AG09319 (cell line): ENCODE measurements at regions not wholly inside any gene's neighbourhood (a gene's known extent, or its start where the extent isn't known, plus 50 kb on each side); places are given as distances from the start of the nearest gene placed in this dataset.
"Not testable (repeated sequence)": the region's sequence is repeated elsewhere in the genome, so short reads cannot be mapped to it uniquely, and the experiment has no call there.

ENCODE experiments used
- DNase-seq: peaks from one replicate; pipeline ENCODE4 v3.0.0-alpha.2; 2010; ENCODE audit warnings: low read depth; ENCODE audit errors: extremely low read depth
- CTCF ChIP-seq: IDR thresholded peaks from 2 replicates; pipeline ENCODE4 v1.5.1; 2011; ENCODE audit warnings: low read depth, mild to moderate bottlenecking, inconsistent platforms, low read length, moderate library complexity

DNA sequence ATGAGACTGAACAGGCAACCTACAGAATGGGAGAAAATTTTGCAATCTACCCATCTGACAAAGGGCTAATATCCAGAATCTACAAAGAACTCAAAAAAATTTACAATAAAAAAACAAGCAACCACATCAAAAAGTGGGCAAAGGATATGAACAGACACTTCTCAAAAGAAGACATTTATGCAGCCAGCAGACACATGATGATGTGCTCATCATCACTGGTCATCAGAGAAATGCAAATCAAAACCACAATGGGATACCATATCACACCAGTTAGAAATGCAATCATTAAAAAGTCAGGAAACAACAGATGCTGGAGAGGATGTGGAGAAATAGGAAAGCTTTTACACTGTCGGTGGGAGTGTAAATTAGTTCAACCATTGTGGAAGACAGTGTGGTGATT, 51.7 kb upstream of the PAXBP1 start:
- DNase-seq, result not testable (repeated sequence)

DNA sequence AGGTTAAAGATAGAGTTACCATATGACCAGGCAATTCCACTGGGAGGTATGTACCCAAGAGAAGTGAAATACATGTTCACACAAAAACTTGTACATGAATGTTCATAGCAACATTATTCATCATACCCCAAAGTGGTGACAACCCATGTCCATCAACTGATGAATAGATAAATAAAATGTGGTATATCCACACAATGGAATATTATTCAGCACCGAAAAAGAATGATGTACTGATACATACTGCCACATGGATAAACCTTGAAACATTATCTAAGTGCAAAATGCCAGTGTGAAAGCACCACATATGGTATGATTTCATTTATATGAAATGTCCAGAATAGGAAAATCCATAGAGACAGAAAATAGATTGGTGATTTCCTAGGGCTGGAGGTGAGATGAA, 53.4 kb upstream of the PAXBP1 start:
- TF ChIP-seq CTCF, result no peak
- DNase-seq, result no peak

- TF ChIP-seq CTCF, result peak; percentile 67
- no peak for DNase-seq
These were observed 55.0 kb upstream of the PAXBP1 start for GRCh38 chr21:32826329-32827167.

- no peak for TF ChIP-seq CTCF
- DNase-seq, result no peak
These were observed 57.4 kb upstream of the PAXBP1 start for GRCh38 chr21:32828908-32829307.

DNA sequence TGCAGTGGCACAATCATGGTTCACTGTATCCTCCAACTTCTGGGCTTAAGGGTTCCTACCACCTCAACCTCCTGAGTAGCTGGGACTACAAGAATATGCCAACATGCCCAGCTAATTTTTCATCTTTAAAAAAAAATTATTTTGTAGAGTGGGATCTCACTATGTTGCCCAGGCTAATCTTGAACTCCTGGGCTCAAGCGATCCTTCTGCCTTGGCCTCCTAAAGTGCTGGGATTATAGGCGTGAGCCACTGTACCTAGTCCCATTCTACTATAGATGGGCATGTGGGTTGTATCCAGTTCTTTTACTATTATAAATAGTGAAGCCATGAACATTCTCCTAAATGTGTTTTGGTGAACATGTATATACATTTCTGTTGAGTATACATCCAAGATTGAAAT, 57.9 kb upstream of the PAXBP1 start:
- no peak for DNase-seq
- no peak for TF ChIP-seq CTCF

GRCh38 chr21:32831779-32832178, 60.2 kb upstream of the PAXBP1 start:
- not testable (repeated sequence) for DNase-seq

GRCh38 chr21:32834211-32834915, 62.8 kb upstream of the PAXBP1 start:
- no peak for DNase-seq
- no peak for TF ChIP-seq CTCF

DNA sequence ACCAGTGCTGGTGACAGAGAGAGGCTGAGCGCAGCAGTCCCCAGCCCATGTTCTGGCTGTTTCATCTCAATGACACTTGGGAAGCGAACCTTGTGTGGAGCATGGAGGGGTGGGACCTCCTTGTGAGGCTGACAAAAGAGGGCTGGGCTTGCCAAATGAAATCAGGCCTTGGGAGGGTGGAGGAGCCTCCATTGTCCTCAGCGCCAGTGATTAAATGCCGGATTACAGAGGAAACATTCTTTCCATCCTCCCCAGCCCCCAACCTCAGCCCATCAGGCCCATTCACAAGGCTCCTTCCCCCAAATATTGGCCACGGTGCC, 63.3 kb upstream of the PAXBP1 start:
- DNase-seq, result no peak
- TF ChIP-seq CTCF, result no peak
